ENCODE measurements at regions not wholly inside any gene's neighbourhood (a gene's known extent, or its start where the extent isn't known, plus 50 kb on each side); places are given as distances from the start of the nearest gene placed in this dataset.
"Not testable (repeated sequence)": the region's sequence is repeated elsewhere in the genome, so short reads cannot be mapped to it uniquely, and the experiment has no call there.

DNA sequence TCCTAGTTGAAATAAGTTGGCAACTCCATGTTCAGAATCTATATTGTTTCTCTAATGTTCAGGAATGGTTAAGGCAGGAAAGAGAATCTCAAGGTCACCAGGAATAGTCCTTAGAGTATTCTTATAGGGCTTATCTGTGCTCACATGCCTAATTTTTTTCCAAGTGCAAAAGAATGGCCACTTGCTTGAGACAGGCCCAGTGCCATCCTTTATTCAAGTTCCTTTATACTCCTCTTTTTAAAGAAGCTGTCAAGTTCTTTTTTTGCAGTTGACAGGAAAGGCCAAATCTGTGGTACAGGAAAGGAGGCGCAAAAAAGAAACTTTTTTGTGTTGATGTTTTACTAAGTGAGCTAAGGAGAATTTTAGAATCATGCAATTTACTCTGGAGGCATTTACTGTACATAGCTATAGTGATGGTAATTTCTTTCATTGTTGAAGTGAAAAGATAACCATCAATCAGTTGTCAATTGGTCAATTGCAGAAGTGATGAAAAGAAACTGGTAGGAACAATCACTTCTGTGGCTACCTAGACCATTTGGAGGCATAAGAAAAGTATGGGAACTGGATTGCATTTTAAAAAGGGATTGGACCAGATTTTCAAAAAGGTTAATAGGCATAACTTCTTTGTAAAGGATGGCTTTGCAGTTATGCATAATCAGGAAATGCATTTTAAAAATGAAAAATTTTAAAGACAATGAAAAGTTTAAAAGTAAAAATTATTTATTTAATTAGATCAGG lies 102.5 kb upstream of the SOX2 start:
- no peaks in the 10 kb centered on the region for H3K27me3 ChIP-seq (ENCODE audit: insufficient read depth, insufficient read length)
- no peak for TF ChIP-seq ZNF274 (IDR thresholded peaks at IDR 0.05; ENCODE audit: low read depth, low read length)
- TF ChIP-seq SUZ12 (IDR thresholded peaks at IDR 0.05; ENCODE audit: extremely low read depth, insufficient read depth, insufficient read length), result no peak
- no peak for TF ChIP-seq YY1 (IDR thresholded peaks at IDR 0.05; ENCODE audit: insufficient read depth, insufficient read length)
- H3K9me3 ChIP-seq (ENCODE audit: insufficient read depth, low read length), result no peaks in the 10 kb centered on the region
- H3K9ac ChIP-seq (ENCODE audit: insufficient read length, low read depth), result no peak overlapping the region
- H3K36me3 ChIP-seq (ENCODE audit: insufficient read depth, insufficient read length, low read length), result no peaks in the 10 kb centered on the region
- no peak overlapping the region for H3K4me3 ChIP-seq (ENCODE audit: insufficient read length, low read depth)
- no peaks in the 10 kb centered on the region for H3K4me1 ChIP-seq (ENCODE audit: insufficient read depth, insufficient read length)
- DNase-seq (ENCODE audit: low read depth, low spot score), result no peak

DNA sequence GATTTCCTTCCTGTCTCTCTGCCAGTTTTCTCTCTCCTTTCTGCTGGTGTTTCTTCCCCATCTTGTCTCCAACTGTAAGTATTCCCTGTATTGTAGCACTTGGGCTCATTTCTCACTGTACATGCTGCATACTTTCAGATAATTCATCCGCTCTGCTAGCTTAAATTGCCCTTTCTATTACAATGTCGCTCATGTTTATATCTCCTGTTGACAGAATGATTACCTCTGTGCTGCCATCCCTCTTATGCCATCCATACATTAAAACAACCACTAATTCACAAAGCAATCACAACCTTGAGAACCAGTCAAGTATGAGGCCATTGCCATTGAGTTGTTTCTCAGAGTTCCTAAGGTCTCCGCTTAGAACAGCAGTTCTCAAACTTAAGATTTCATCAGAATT lies 107.5 kb upstream of the SOX2 start:
- Histone ChIP-seq H3K9ac (ENCODE audit: insufficient read length, low read depth) (no peak overlapping the region), H3K27me3 (ENCODE audit: insufficient read depth, insufficient read length) (no peaks in the 10 kb centered on the region), H3K36me3 (ENCODE audit: insufficient read depth, insufficient read length, low read length) (no peaks in the 10 kb centered on the region), H3K4me3 (ENCODE audit: insufficient read length, low read depth) (no peak overlapping the region), H3K4me1 (ENCODE audit: insufficient read depth, insufficient read length) (no peaks in the 10 kb centered on the region), H3K9me3 (ENCODE audit: insufficient read depth, low read length) (no peaks in the 10 kb centered on the region)
- DNase-seq (ENCODE audit: low read depth, low spot score), result no peak
- no peak for TF ChIP-seq SUZ12 (IDR thresholded peaks at IDR 0.05; ENCODE audit: extremely low read depth, insufficient read depth, insufficient read length)
- TF ChIP-seq YY1 (IDR thresholded peaks at IDR 0.05; ENCODE audit: insufficient read depth, insufficient read length), result no peak
- no peak for TF ChIP-seq ZNF274 (IDR thresholded peaks at IDR 0.05; ENCODE audit: low read depth, low read length)

DNA sequence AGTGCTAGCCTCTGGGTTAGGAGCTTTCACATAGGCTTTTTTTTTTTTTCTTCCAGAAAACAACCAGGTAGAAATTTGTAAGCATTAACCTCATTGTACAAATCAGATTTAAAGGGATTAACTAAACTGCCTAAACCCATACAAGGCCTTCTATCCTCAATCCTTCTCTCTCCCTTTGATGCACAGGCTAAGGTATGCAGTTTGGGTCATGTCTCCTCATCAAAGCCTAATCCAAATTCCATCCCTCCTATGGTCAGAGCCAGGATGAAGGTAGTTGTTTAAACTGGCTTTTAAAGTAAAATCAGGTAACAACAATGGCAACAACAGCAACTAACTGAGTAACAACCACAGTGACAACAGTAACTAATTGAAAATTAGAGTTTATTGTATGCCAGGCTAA lies 115.6 kb upstream of the SOX2 start:
- no peak for DNase-seq (ENCODE audit: low read depth, low spot score)
- Histone ChIP-seq H3K9ac (ENCODE audit: insufficient read length, low read depth) (no peak overlapping the region), H3K4me1 (ENCODE audit: insufficient read depth, insufficient read length) (no peaks in the 10 kb centered on the region), H3K36me3 (ENCODE audit: insufficient read depth, insufficient read length, low read length) (no peaks in the 10 kb centered on the region), H3K27me3 (ENCODE audit: insufficient read depth, insufficient read length) (no peaks in the 10 kb centered on the region), H3K4me3 (ENCODE audit: insufficient read length, low read depth) (no peak overlapping the region), H3K9me3 (ENCODE audit: insufficient read depth, low read length) (no peaks in the 10 kb centered on the region)
- TF ChIP-seq YY1 (IDR thresholded peaks at IDR 0.05; ENCODE audit: insufficient read depth, insufficient read length) (no peak), SUZ12 (IDR thresholded peaks at IDR 0.05; ENCODE audit: extremely low read depth, insufficient read depth, insufficient read length) (no peak), ZNF274 (IDR thresholded peaks at IDR 0.05; ENCODE audit: low read depth, low read length) (no peak)

DNA sequence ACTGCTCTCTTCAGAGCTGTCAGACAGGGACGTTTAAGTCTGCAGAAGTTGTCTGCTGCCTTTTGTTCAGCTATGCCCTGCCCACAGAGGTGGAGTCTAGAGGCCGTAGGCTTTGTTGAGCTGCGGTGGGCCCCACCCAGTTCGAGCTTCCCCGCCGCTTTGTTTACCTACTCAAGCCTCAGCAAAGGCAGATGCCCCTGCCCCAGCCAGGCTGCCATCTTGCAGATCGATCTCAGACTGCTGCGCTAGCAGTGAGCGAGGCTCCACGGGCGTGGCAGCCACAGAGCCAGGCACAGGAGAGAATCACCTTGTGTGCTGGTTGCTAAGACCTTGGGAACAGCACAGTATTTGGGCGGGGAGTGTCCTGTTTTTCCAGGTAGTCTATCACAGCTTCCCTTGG lies 120.8 kb upstream of the SOX2 start:
- not testable (repeated sequence) for H3K4me3 ChIP-seq (ENCODE audit: insufficient read length, low read depth); H3K9me3 ChIP-seq (ENCODE audit: insufficient read depth, low read length); H3K4me1 ChIP-seq (ENCODE audit: insufficient read depth, insufficient read length); DNase-seq (ENCODE audit: low read depth, low spot score); H3K36me3 ChIP-seq (ENCODE audit: insufficient read depth, insufficient read length, low read length); H3K27me3 ChIP-seq (ENCODE audit: insufficient read depth, insufficient read length); H3K9ac ChIP-seq (ENCODE audit: insufficient read length, low read depth)

DNA sequence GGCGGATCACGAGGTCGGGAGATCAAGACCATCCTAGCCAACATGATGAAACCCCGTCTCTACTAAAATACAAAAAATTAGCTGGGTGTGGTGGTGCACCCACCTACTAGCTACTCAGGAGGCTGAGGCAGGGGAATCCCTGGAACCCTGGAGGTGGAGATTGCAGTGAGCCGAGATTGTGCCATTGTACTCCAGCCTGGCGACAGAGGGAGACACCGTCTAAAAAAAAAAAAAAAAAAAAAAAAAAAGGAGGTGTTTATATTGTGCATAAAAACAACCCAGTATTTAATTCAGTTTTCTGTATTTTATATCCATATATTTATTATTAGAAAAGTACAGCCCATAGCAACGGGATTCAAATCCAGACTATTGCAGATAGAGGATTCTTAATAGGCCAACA lies 129.1 kb upstream of the SOX2 start:
- Histone ChIP-seq H3K9me3 (ENCODE audit: insufficient read depth, low read length) (no peaks in the 10 kb centered on the region; the same call in 1 of the 2 replicates), H3K4me3 (ENCODE audit: insufficient read length, low read depth) (no peak overlapping the region), H3K36me3 (ENCODE audit: insufficient read depth, insufficient read length, low read length) (no peaks in the 10 kb centered on the region), H3K4me1 (ENCODE audit: insufficient read depth, insufficient read length) (no peaks in the 10 kb centered on the region), H3K9ac (ENCODE audit: insufficient read length, low read depth) (no peak overlapping the region), H3K27me3 (ENCODE audit: insufficient read depth, insufficient read length) (no peaks in the 10 kb centered on the region)
- TF ChIP-seq YY1 (IDR thresholded peaks at IDR 0.05; ENCODE audit: insufficient read depth, insufficient read length), result no peak
- TF ChIP-seq ZNF274 (IDR thresholded peaks at IDR 0.05; ENCODE audit: low read depth, low read length), result no peak
- no peak for TF ChIP-seq SUZ12 (IDR thresholded peaks at IDR 0.05; ENCODE audit: extremely low read depth, insufficient read depth, insufficient read length)
- no peak for DNase-seq (ENCODE audit: low read depth, low spot score)

DNA sequence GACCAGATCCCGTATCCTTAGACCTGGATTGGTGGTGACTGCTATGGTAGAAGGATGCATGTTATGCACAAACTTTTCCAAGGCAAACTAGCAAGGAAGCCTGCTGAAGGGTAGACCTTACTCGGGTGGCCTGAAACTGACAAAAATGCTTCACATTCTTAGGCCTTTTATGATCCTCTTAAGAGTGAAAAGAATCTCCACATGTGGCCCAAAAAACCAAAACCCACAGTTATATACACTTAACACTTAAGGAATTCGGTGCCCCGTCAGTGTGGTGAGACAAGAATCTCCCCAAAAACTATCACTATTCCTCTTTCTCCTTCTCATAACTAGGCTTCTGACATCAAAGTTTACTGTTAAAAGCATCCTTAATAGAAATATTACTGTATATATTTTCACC lies 130.1 kb upstream of the SOX2 start:
- Histone ChIP-seq H3K27me3 (ENCODE audit: insufficient read depth, insufficient read length) (no peaks in the 10 kb centered on the region), H3K9ac (ENCODE audit: insufficient read length, low read depth) (no peak overlapping the region), H3K36me3 (ENCODE audit: insufficient read depth, insufficient read length, low read length) (no peaks in the 10 kb centered on the region), H3K4me1 (ENCODE audit: insufficient read depth, insufficient read length) (no peaks in the 10 kb centered on the region), H3K4me3 (ENCODE audit: insufficient read length, low read depth) (no peak overlapping the region), H3K9me3 (ENCODE audit: insufficient read depth, low read length) (no peaks in the 10 kb centered on the region)
- TF ChIP-seq ZNF274 (IDR thresholded peaks at IDR 0.05; ENCODE audit: low read depth, low read length) (no peak), YY1 (IDR thresholded peaks at IDR 0.05; ENCODE audit: insufficient read depth, insufficient read length) (no peak), SUZ12 (IDR thresholded peaks at IDR 0.05; ENCODE audit: extremely low read depth, insufficient read depth, insufficient read length) (no peak)
- no peak for DNase-seq (ENCODE audit: low read depth, low spot score)

DNA sequence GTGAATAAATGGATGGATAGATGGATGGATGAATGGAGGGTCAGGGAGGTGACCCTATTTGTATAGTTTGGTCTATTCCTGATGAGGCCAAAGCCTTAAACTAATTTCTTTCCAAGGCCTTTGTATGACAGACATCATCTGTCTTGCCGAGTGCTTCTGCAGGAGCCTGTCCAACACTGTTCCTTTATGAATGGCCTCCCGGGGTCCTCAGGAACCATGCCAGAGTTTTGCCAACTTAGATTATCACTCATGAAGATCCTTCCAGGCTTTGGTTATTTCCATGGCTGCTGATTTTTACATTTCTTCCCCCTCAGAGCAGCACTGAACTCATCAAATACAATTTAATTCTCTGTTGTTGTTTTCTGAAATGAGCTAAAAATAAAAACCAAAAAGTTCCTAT lies 133.0 kb upstream of the SOX2 start:
- TF ChIP-seq ZNF274 (IDR thresholded peaks at IDR 0.05; ENCODE audit: low read depth, low read length) (no peak), SUZ12 (IDR thresholded peaks at IDR 0.05; ENCODE audit: extremely low read depth, insufficient read depth, insufficient read length) (no peak), YY1 (IDR thresholded peaks at IDR 0.05; ENCODE audit: insufficient read depth, insufficient read length) (no peak)
- H3K9ac ChIP-seq (ENCODE audit: insufficient read length, low read depth), result no peak overlapping the region
- no peaks in the 10 kb centered on the region for H3K9me3 ChIP-seq (ENCODE audit: insufficient read depth, low read length)
- H3K4me3 ChIP-seq (ENCODE audit: insufficient read length, low read depth), result no peak overlapping the region
- H3K4me1 ChIP-seq (ENCODE audit: insufficient read depth, insufficient read length), result no peaks in the 10 kb centered on the region
- no peaks in the 10 kb centered on the region for H3K27me3 ChIP-seq (ENCODE audit: insufficient read depth, insufficient read length)
- DNase-seq (ENCODE audit: low read depth, low spot score), result no peak
- no peaks in the 10 kb centered on the region for H3K36me3 ChIP-seq (ENCODE audit: insufficient read depth, insufficient read length, low read length)

Data from NT2/D1 (cell line).